HAP-1 (cell line): ENCODE measurements at regions not wholly inside any gene's neighbourhood (a gene's known extent, or its start where the extent isn't known, plus 50 kb on each side); places are given as distances from the start of the nearest gene placed in this dataset.

ENCODE experiments used
- DNase-seq, 2 experiments: peaks; one replicate each; pipeline ENCODE4 v3.0.0-alpha.2; 2016 to 2020; ENCODE audit warnings: low spot score in 2 of 2
- H3K27me3 ChIP-seq: fragments of 250-450 bp; sonication (Bioruptor Pico); 2 replicates; pipeline ENCODE4 v1.5.1; 2020; ENCODE audit warnings: low read depth, mild to moderate bottlenecking, moderate library complexity
- H3K36me3 ChIP-seq: fragments of 250-450 bp; sonication (Bioruptor Pico); replicated peaks from 2 replicates; pipeline ENCODE4 v1.5.1; 2020; ENCODE audit warnings: mild to moderate bottlenecking
- H3K4me1 ChIP-seq: fragments of 250-450 bp; sonication (Bioruptor Pico); 2 replicates; pipeline ENCODE4 v1.5.1; 2020; ENCODE audit warnings: mild to moderate bottlenecking
- H3K4me3 ChIP-seq: fragments of 250-450 bp; sonication (Bioruptor Pico); 2 replicates; pipeline ENCODE4 v1.5.1; 2020; ENCODE audit warnings: mild to moderate bottlenecking, moderate library complexity
- H3K9me3 ChIP-seq: fragments of 250-450 bp; sonication (Bioruptor Pico); 2 replicates; pipeline ENCODE4 v1.5.1; 2020; ENCODE audit warnings: mild to moderate bottlenecking, moderate library complexity
- in situ Hi-C: fragments of 300-500 bp; cut with MboI; formaldehyde crosslinking; loops from 3 replicates; pipeline ENCODE4 v1.14.3; 2020; ENCODE audit warnings: low sequenced_read_pairs, inconsistent platforms, mixed read lengths

DNA sequence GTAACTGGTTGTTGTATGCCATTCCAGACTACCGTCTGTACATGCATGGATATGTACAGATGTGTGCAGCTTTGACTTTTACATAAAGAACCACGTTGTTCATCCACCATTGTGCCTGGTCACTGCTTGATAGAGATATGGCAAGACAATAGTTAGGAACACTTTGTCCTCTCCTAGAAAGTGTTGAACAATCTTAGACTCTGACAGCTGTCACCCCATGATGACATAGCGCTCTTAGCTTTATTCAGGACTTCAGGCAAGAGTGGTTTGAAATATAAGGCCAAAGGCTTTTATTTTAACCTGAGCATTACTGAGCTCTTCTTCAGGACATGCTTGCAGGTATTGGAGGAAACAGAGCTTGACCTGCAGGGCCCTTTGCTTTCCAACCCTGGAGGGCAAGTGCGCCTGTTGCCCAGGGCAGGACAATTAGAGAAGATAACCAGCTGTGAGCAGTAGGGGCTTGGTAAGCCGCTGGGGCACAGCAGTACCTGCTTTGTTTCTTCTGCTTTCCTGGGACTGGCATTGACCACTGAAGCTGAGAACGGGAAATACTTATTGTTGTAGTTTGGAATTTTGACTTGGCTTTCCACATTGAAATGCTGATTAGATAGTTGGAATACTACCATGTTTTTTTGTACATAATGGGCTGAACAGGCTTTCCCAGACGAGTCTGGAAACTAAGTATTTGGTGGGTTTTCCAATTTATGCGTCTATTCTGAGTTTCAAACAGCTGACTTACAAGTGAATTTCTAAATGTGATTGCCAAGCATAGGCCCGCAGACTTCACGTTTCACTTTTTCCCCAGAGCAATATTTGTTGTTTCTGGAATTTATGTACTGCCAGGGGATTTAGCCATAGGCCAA is 51.1 kb downstream of the GARRE1 start:
- peaks cover 11% of the 10 kb centered on the region for H3K36me3 ChIP-seq
- H3K27me3 ChIP-seq = no peaks in the 10 kb centered on the region
- no peaks in the 10 kb centered on the region for H3K9me3 ChIP-seq
- peaks cover 10% of the 10 kb centered on the region for H3K4me1 ChIP-seq
- peak; percentile 22 to 27 for DNase-seq
- H3K4me3 ChIP-seq = no peak overlapping the region
- in situ Hi-C loops = no loop called here

DNA sequence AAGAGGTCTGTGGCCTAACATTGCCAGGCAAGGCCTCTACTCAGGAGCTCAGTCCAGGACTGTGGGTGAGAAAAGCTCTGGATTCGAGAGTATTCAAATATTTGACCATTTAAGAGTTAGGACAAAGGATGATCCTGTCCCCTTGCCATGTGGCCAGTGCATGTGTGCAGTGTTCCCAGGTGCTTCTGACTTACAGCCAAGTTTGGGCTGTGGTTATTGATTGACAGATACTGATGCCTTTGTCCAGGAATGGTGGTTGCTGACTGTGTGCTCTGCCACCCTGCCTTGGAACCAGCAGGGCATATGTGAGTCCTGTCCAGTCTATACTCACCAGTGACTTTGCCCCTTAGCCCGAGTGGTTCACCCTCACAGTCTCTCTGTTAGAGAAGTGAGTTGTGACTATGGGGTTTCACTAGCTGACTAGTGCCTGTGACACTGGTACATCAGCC is 51.9 kb downstream of the GARRE1 start:
- Histone ChIP-seq H3K4me1 (peaks cover 10% of the 10 kb centered on the region), H3K36me3 (peaks cover 7% of the 10 kb centered on the region), H3K4me3 (no peak overlapping the region), H3K9me3 (no peaks in the 10 kb centered on the region), H3K27me3 (no peaks in the 10 kb centered on the region)
- in situ Hi-C loops = no loop called here
- DNase-seq = no peak

DNA sequence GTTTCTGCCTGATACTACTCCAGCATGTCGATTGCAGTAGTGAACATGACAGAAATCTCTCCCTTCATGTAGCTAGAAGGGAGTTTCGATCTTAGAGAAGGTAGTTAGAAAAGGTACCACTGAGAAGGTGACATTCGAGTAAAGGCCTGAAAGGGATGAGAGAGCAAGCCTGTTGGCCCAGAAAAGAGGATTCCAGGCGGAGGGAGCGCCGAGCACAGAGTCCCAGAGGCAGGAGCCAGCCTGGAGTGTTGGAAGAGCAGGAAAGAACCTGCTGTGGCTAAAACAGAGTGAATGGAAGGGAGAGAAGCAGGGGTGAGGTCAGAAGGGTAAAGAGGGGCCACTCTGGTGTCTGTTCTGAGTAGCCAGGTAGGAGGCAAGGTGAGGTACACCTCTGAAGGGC is 52.5 kb downstream of the GARRE1 start:
- no peaks in the 10 kb centered on the region for H3K9me3 ChIP-seq
- no peak for DNase-seq

DNA sequence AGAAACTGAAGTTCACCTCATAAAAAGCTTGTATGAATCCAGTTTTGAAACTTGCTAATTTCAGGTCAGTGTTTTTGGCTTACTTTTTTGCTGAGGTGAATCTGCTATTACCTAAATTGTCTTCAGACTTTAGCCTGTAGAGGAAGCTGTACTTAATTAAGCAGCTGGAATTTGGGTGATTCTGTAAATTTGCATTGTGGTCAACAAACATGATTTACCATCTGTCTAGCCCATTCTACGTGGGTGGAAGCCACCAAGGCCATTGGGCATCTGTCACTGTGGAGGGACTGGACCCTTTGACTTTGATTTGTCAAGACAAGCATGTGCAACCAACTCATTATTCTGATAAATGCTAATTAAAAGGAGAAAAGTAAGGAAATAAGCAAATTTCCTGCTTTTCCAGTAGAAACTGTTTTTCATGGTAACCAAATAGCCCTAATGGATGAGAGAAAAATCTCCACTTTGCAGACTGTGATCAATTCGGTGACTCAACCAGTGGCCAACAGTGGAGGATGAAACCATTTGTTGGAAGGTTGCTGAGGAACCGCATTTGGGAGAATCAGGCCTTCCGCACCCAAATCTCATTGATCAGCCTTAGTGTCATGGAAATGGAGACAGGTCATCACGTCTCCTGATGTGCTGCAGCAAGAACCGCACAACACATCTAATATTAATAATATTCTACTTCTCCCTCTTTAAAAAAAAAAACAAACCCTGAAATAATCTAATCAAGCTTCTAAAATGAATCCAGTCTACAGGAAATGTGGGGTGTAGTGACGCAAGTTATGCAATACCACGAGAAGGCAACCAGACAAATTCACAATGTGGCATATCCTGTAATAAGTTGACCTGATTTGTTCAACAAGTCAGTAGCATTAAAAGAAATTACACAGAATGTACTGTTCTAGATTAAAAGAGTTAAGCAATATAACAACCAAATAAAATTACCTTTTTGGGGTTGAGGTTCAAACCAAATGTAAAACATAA is 54.3 kb downstream of the GARRE1 start:
- no peak overlapping the region for H3K4me3 ChIP-seq
- H3K27me3 ChIP-seq = no peaks in the 10 kb centered on the region
- H3K9me3 ChIP-seq = no peaks in the 10 kb centered on the region
- H3K36me3 ChIP-seq = peaks cover 7% of the 10 kb centered on the region
- in situ Hi-C loops = no loop called here
- no peak for DNase-seq
- peaks cover 10% of the 10 kb centered on the region for H3K4me1 ChIP-seq

More for the DNA sequence above, 52.5 kb downstream of the GARRE1 start:
- peaks cover 10% of the 10 kb centered on the region for H3K4me1 ChIP-seq
- no peak overlapping the region for H3K4me3 ChIP-seq
- peaks cover 7% of the 10 kb centered on the region for H3K36me3 ChIP-seq
- in situ Hi-C loops = no loop called here
- H3K27me3 ChIP-seq = no peaks in the 10 kb centered on the region

DNA sequence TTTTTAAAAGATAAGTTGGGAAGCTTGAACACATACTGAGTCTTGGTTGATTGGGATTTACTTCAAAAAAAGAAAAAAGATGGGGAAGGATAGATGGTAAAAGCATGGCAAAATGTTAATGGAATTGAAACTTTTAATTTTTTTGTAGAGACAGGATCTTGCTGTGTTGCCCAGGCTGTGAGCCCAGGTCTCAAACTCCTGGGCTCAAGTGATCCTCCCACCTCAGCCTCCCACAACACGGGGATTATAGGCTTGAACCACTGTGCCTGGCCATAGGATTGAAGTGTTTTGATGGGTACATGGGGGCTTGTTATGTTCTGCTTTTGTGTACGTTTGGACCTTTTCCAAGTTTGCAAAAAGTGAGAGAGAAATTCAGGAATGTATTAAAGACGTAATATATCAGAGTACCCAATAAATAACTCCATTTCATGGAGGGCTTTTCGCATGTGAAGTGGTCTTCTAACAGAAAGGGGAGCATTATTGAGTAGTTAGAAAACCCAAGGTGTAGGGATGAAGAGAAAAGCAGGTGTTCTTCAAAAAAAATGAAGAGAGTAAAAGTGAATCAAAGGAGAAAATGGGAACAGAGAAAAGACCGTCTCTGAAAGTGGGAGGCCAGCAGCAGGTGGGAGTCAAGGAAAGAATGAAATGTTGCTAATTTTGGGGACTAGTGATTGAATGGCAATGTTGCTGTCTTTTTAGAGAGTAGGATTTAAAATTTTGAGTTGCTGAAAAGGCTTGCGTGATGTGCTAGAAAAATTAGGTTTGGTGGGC is 55.2 kb downstream of the GARRE1 start:
- Histone ChIP-seq H3K36me3 (peaks cover 7% of the 10 kb centered on the region), H3K27me3 (no peaks in the 10 kb centered on the region), H3K9me3 (no peaks in the 10 kb centered on the region), H3K4me3 (no peak overlapping the region), H3K4me1 (peaks cover 10% of the 10 kb centered on the region)
- in situ Hi-C loops = no loop called here
- no peak for DNase-seq

DNA sequence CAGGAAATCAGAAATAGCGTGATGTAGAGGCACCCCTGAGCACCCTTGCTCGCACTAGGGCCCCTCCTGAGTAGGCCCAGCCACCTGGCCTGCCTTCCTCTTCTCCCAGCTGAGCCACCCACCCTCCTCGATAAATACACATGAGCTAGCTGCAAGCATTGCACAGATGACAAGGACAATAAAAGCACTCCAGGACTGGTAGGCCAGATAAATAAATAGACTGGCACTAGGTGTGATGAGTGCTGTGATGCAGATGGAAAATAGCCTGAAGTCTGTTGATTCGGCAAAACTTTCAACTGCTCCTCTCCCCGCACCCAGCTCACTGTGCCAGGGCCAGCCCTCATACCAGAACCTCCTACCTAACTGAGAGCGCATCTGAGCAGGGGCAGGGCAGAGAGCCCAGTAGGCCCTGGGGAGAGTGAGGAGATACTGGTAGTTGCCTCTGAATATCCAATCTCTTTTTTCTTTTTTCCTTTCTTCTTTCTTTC is 54.5 kb upstream of the GPI start:
- H3K27me3 ChIP-seq = no peaks in the 10 kb centered on the region
- no peak for DNase-seq
- in situ Hi-C loops = no loop called here
- H3K4me3 ChIP-seq = no peak overlapping the region
- no peaks in the 10 kb centered on the region for H3K9me3 ChIP-seq
- peaks cover 5% of the 10 kb centered on the region for H3K4me1 ChIP-seq
- no peaks in the 10 kb centered on the region; the same call in none of the 2 replicates for H3K36me3 ChIP-seq

DNA sequence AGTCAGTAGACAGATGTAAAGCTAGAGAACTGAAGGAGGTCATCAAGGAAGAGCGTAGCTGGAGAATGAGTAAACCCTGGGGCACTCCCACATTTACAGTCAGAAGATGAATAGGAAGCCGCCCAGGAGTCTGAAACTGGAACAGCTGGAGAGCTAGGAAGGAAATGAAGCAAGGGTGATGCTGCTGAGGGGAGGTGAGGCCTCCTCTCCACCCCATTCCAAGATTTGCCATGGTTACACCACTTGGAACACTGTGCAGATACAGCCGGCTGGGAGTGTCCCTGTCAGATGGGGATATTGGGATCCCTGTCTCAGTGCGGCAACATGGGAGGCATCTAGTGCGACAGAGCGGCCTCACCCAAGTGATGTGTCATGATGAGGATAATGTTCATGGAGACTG is 51.8 kb upstream of the GPI start:
- Histone ChIP-seq H3K27me3 (no peaks in the 10 kb centered on the region), H3K36me3 (no peaks in the 10 kb centered on the region), H3K4me3 (no peak overlapping the region), H3K4me1 (no peaks in the 10 kb centered on the region; the same call in 1 of the 2 replicates), H3K9me3 (no peaks in the 10 kb centered on the region)
- no peak for DNase-seq
- in situ Hi-C loops = no loop called here

DNA sequence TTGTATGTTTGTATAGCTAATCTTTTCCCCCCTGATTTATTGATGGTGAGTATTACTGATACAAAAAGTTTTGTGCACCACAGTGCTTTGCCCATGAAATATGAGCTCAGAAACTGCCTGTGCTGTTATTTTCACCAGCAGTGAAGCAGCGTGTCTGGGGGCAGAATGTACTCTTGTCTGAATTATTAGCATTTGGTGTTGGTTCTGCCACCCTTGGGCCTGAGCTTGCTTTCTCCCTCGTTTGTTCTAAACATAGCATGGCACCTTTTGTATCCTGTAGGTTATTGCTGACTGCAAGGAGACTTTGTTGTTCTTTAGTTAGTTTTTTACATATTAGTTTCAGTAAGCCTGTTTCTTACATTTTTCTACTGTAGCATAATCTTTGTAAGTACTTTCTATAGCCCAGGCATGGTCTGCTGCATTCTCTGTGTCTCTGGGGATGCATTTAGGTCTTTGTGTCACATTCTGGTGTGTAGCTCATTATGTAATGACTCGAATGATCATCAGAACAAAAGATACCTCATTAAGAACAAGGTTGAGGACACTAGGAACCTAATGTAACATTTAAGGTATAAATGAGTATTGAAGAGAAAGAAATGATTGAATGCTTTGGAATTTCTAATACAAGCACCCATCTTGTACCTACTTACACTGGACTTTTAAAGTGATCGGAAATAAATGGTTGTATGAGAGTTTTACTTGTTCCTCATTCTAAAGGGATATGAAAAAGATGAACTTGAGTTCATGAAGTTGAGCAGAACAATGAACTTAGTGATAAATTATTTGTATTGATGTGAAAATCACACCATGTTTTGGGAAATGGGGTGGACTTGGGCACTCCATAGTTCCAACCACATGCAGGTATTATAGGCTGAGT is 50.3 kb upstream of the GPI start:
- Histone ChIP-seq H3K36me3 (no peaks in the 10 kb centered on the region), H3K27me3 (no peaks in the 10 kb centered on the region), H3K4me3 (no peak overlapping the region), H3K9me3 (no peaks in the 10 kb centered on the region), H3K4me1 (no peaks in the 10 kb centered on the region; the same call in 1 of the 2 replicates)
- DNase-seq = no peak
- in situ Hi-C loops = no loop called here
